Right atrium auricular region (tissue), 2 donors: ENCODE measurements at regions not wholly inside any gene's neighbourhood (a gene's known extent, or its start where the extent isn't known, plus 50 kb on each side); places are given as distances from the start of the nearest gene placed in this dataset.
A peak's percentile ranks its signal among the peaks of the same experiment; 100 is the strongest.

Experiments used
- DNase-seq: peaks from one replicate; pipeline ENCODE4 v3.0.0-alpha.2; 2019; ENCODE audit warnings: low spot score
- H3K27ac ChIP-seq, 2 donors: fragments of 200-600 bp; sonication (generic); 1 replicate in 1 of 2; 2 replicates in 1 of 2; pipeline ENCODE4 v1.5.1; 2016 to 2019
- H3K27me3 ChIP-seq, 2 donors: fragments of 200-600 bp; sonication (generic); one replicate each; pipeline versions ENCODE4 v1.5.1 to v1.6.0; 2017 to 2019
- H3K36me3 ChIP-seq: fragments of 200-600 bp; sonication (generic); one replicate; pipeline ENCODE4 v1.5.1; 2016
- H3K4me1 ChIP-seq, 2 donors: fragments of 200-600 bp; sonication (generic); one replicate each; pipeline versions ENCODE4 v1.5.1 to v1.6.0; 2017 to 2019
- H3K4me3 ChIP-seq, 2 donors: fragments of 200-600 bp; sonication (generic); 1 replicate in 1 of 2; 2 replicates in 1 of 2; pipeline ENCODE4 v1.5.1; 2017 to 2019; ENCODE audit warnings: mild to moderate bottlenecking in 1 of 2, moderate library complexity in 1 of 2
- H3K9me3 ChIP-seq, 2 donors: fragments of 200-600 bp; sonication (generic); one replicate each; pipeline ENCODE4 v1.5.1; 2019
- CTCF ChIP-seq, 2 donors: fragments of 200-600 bp; sonication (generic); IDR thresholded peaks; one replicate each; pipeline ENCODE4 v1.5.1; 2019; ENCODE audit warnings: antibody characterized with exemption in 2 of 2

DNA sequence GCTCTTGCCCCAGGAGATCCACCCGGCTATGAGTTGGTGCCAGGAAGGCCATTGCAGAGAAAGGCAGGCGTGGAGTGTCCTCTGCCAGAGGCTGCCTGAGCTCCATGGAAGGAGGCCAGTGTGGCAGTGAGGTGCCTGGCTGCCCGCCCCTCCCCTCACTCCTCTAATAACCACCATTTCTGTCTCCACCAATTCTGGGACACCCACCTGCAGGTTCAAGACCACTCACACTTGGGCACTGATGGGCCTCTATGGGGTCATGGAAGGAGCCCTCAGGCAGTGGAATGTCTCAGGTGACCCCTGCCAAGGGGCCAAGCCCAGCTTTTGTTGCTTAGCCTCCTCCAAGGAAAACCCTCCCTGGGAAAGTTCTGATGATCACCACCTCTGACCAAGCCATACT, 731.6 kb downstream of the MATN1 start:
- no peak overlapping the region for H3K4me3 ChIP-seq
- no peak for TF ChIP-seq CTCF (IDR thresholded peaks at IDR 0.05)
- H3K9me3 ChIP-seq: peaks cover 0 to 23% of the 10 kb centered on the region in 2 donors
- no peaks in the 10 kb centered on the region for H3K27me3 ChIP-seq
- no peaks in the 10 kb centered on the region for H3K36me3 ChIP-seq
- H3K27ac ChIP-seq: no peak overlapping the region
- no peak for DNase-seq
- no peaks in the 10 kb centered on the region for H3K4me1 ChIP-seq

DNA sequence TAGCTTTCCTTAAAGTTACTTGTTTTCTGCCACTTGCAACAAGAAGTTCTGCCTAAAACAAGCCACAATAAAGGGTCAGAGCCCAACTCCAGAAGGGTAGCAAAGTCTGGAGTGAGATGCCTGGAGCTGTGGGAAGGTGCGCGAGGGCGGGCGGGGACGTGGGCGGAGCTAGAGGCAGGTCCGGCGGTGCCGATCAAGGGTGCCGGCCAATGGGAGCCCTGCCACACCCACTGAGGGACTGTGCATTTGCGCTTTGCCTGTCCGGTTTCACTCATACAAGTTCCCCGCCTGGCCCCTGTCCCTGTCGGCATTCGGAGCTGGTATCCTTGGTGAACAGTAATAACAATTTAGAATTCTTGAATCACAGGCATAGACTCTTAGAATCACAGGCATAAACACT, 732.4 kb downstream of the MATN1 start:
- H3K9me3 ChIP-seq: peaks cover 0 to 23% of the 10 kb centered on the region in 2 donors
- no peaks in the 10 kb centered on the region for H3K27me3 ChIP-seq
- H3K4me3 ChIP-seq: no peak overlapping the region
- no peak for DNase-seq
- H3K4me1 ChIP-seq: no peaks in the 10 kb centered on the region
- no peak overlapping the region for H3K27ac ChIP-seq
- H3K36me3 ChIP-seq: no peaks in the 10 kb centered on the region
- no peak for TF ChIP-seq CTCF (IDR thresholded peaks at IDR 0.05)

GRCh38 chr1:29990304-29990703, 733.1 kb downstream of the MATN1 start:
- H3K4me3 ChIP-seq: no peak overlapping the region
- no peak for TF ChIP-seq CTCF (IDR thresholded peaks at IDR 0.05)
- H3K27me3 ChIP-seq: no peaks in the 10 kb centered on the region
- no peak overlapping the region for H3K27ac ChIP-seq
- no peaks in the 10 kb centered on the region for H3K36me3 ChIP-seq
- no peaks in the 10 kb centered on the region for H3K4me1 ChIP-seq
- no peak for DNase-seq
- H3K9me3 ChIP-seq: peaks cover 0 to 23% of the 10 kb centered on the region in 2 donors

GRCh38 chr1:29986986-29987385, 736.4 kb downstream of the MATN1 start:
- TF ChIP-seq CTCF (IDR thresholded peaks at IDR 0.05): no peak
- no peaks in the 10 kb centered on the region for H3K27me3 ChIP-seq
- no peaks in the 10 kb centered on the region for H3K36me3 ChIP-seq
- H3K4me3 ChIP-seq: no peak overlapping the region
- no peak overlapping the region for H3K27ac ChIP-seq
- no peaks in the 10 kb centered on the region for H3K9me3 ChIP-seq
- DNase-seq: peak; percentile 57
- H3K4me1 ChIP-seq: peaks cover 0 to 16% of the 10 kb centered on the region in 2 donors

DNA sequence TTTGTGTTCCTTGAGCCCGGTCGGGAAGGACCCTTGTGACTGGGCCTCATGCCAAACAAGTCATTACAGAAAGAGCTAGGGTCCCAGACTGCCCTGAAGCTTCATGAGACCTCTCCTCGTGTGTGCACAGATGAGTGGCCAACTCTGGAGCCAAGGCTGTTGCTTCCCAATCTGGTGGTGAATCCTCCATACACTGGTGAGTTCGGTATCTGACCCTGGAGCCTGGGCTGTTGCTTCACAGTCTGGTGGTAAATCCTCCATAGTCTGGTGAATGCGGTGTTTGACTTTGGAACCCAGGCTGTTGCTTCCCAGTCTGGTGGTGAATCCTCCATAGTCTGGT, 737.8 kb downstream of the MATN1 start:
- Histone ChIP-seq H3K36me3 (no peaks in the 10 kb centered on the region), H3K4me1 (peaks cover 0 to 16% of the 10 kb centered on the region in 2 donors), H3K27ac (no peak overlapping the region), H3K9me3 (no peaks in the 10 kb centered on the region), H3K4me3 (no peak overlapping the region), H3K27me3 (no peaks in the 10 kb centered on the region)
- no peak for TF ChIP-seq CTCF (IDR thresholded peaks at IDR 0.05)
- DNase-seq: peak; percentile 53

DNA sequence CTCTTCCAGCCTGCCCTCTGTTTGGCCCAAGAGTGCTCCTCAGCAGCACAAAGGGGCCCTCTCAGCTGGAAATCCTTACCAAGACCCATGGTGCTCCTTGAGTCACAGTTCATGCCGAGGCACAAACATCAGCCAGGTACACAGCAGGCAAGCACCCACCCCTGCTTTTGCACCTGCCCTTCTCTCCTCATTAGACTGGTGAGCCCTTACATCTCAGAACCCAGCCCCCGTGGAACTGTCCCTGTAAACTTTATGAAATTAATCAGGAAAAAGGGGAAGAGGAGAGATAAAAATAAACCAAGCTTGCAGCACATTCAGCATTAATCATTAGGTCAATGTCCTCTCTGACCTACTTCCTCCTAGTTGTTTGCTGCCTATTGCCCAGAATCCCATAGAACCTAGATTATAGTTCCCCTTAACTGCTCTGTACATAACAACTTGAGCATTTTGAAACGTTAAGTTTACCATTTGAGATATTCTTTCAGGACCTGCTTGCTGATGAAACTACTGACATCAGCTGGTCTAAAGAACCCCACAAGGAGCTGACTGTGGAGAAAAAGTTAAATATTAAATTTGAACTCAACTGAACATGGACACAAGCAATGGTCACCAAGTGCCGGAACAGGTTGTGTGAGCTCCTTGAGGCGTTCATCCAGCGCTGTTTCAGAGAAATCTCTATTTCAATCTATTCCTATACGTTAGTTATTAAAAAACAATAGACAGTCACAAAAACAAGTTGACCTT, 738.4 kb downstream of the MATN1 start:
- TF ChIP-seq CTCF (IDR thresholded peaks at IDR 0.05): no peak
- Histone ChIP-seq H3K4me1 (peaks cover 0 to 16% of the 10 kb centered on the region in 2 donors), H3K27me3 (no peaks in the 10 kb centered on the region), H3K27ac (peak overlapping the region in 1 of 2 donors; percentile 9), H3K36me3 (no peaks in the 10 kb centered on the region), H3K4me3 (no peak overlapping the region), H3K9me3 (no peaks in the 10 kb centered on the region)
- peak; percentile 50 for DNase-seq
